HUES48 (cell line): ENCODE measurements at regions not wholly inside any gene's neighbourhood (a gene's known extent, or its start where the extent isn't known, plus 50 kb on each side); places are given as distances from the start of the nearest gene placed in this dataset.

ENCODE experiments used
- H3K27ac ChIP-seq: one replicate; pipeline ENCODE4 v1.7.0; 2013; ENCODE audit warnings: low read depth, low read length, inconsistent platforms
- H3K27me3 ChIP-seq: 2 replicates; pipeline ENCODE4 v1.6.1; 2013; ENCODE audit warnings: mild to moderate bottlenecking, low read length; ENCODE audit not compliant: control insufficient read depth, insufficient read depth
- H3K36me3 ChIP-seq: 2 replicates; pipeline ENCODE4 v1.6.1; 2013; ENCODE audit warnings: low read length; ENCODE audit not compliant: control insufficient read depth, insufficient read depth
- H3K4me1 ChIP-seq: 2 replicates; pipeline ENCODE4 v1.6.1; 2013; ENCODE audit warnings: mild to moderate bottlenecking, low read length; ENCODE audit not compliant: control insufficient read depth, insufficient read depth
- H3K4me3 ChIP-seq: 2 replicates; pipeline ENCODE4 v1.5.1; 2013; ENCODE audit warnings: mild to moderate bottlenecking, low read depth, low read length
- H3K9ac ChIP-seq: 2 replicates; pipeline ENCODE4 v1.6.1; 2013; ENCODE audit warnings: mild to moderate bottlenecking, low read depth, low read length, moderate library complexity
- H3K9me3 ChIP-seq: 2 replicates; pipeline ENCODE4 v1.6.1; 2013; ENCODE audit warnings: low read length; ENCODE audit not compliant: control insufficient read depth, insufficient read depth

- no peaks in the 10 kb centered on the region for H3K4me1 ChIP-seq
- no peak overlapping the region for H3K9ac ChIP-seq
- no peak overlapping the region for H3K4me3 ChIP-seq
- H3K9me3 ChIP-seq = no peaks in the 10 kb centered on the region
- no peak overlapping the region for H3K27ac ChIP-seq
- H3K36me3 ChIP-seq = no peaks in the 10 kb centered on the region
- H3K27me3 ChIP-seq = no peaks in the 10 kb centered on the region
Measured at GRCh38 chr1:29786791-29787732, 550.7 kb downstream of the PTPRU start.

GRCh38 chr1:29786195-29786594 lies 549.9 kb downstream of the PTPRU start:
- no peaks in the 10 kb centered on the region for H3K9me3 ChIP-seq
- no peaks in the 10 kb centered on the region for H3K27me3 ChIP-seq
- no peaks in the 10 kb centered on the region for H3K36me3 ChIP-seq
- H3K4me3 ChIP-seq = no peak overlapping the region
- H3K27ac ChIP-seq = no peak overlapping the region
- no peak overlapping the region for H3K9ac ChIP-seq
- H3K4me1 ChIP-seq = no peaks in the 10 kb centered on the region

- Histone ChIP-seq H3K36me3 (no peaks in the 10 kb centered on the region), H3K4me3 (no peak overlapping the region), H3K9ac (no peak overlapping the region), H3K4me1 (no peaks in the 10 kb centered on the region), H3K9me3 (no peaks in the 10 kb centered on the region), H3K27ac (no peak overlapping the region), H3K27me3 (no peaks in the 10 kb centered on the region)
Measured at GRCh38 chr1:29785554-29785953, 549.2 kb downstream of the PTPRU start.

GRCh38 chr1:29785137-29785527 lies 548.8 kb downstream of the PTPRU start:
- H3K4me1 ChIP-seq = no peaks in the 10 kb centered on the region
- H3K4me3 ChIP-seq = no peak overlapping the region
- no peaks in the 10 kb centered on the region for H3K36me3 ChIP-seq
- H3K27me3 ChIP-seq = no peaks in the 10 kb centered on the region
- no peak overlapping the region for H3K9ac ChIP-seq
- H3K27ac ChIP-seq = no peak overlapping the region
- H3K9me3 ChIP-seq = no peaks in the 10 kb centered on the region

GRCh38 chr1:29784276-29785136 lies 548.2 kb downstream of the PTPRU start:
- no peaks in the 10 kb centered on the region for H3K9me3 ChIP-seq
- no peaks in the 10 kb centered on the region for H3K36me3 ChIP-seq
- no peaks in the 10 kb centered on the region for H3K4me1 ChIP-seq
- H3K27ac ChIP-seq = no peak overlapping the region
- H3K27me3 ChIP-seq = no peaks in the 10 kb centered on the region
- no peak overlapping the region for H3K4me3 ChIP-seq
- H3K9ac ChIP-seq = no peak overlapping the region

GRCh38 chr1:29783508-29784275 lies 547.4 kb downstream of the PTPRU start:
- no peaks in the 10 kb centered on the region for H3K4me1 ChIP-seq
- no peaks in the 10 kb centered on the region for H3K27me3 ChIP-seq
- H3K9me3 ChIP-seq = no peaks in the 10 kb centered on the region
- H3K4me3 ChIP-seq = no peak overlapping the region
- H3K9ac ChIP-seq = no peak overlapping the region
- no peaks in the 10 kb centered on the region for H3K36me3 ChIP-seq
- no peak overlapping the region for H3K27ac ChIP-seq

GRCh38 chr1:29782846-29783507 lies 546.7 kb downstream of the PTPRU start:
- no peaks in the 10 kb centered on the region for H3K9me3 ChIP-seq

GRCh38 chr1:29779146-29779545 lies 542.8 kb downstream of the PTPRU start:
- Histone ChIP-seq H3K36me3 (no peaks in the 10 kb centered on the region), H3K27me3 (no peaks in the 10 kb centered on the region), H3K27ac (no peak overlapping the region), H3K4me3 (no peak overlapping the region), H3K9me3 (no peaks in the 10 kb centered on the region), H3K9ac (no peak overlapping the region), H3K4me1 (no peaks in the 10 kb centered on the region)

More at GRCh38 chr1:29782846-29783507, 546.7 kb downstream of the PTPRU start:
- Histone ChIP-seq H3K36me3 (no peaks in the 10 kb centered on the region), H3K4me1 (no peaks in the 10 kb centered on the region), H3K9ac (no peak overlapping the region), H3K27ac (no peak overlapping the region), H3K4me3 (no peak overlapping the region), H3K27me3 (no peaks in the 10 kb centered on the region)

GRCh38 chr1:29777522-29777921 lies 541.2 kb downstream of the PTPRU start:
- Histone ChIP-seq H3K36me3 (no peaks in the 10 kb centered on the region), H3K27ac (no peak overlapping the region), H3K27me3 (no peaks in the 10 kb centered on the region)

GRCh38 chr1:29774355-29774754 lies 538.0 kb downstream of the PTPRU start:
- Histone ChIP-seq H3K4me3 (no peak overlapping the region), H3K27ac (no peak overlapping the region), H3K27me3 (no peaks in the 10 kb centered on the region), H3K9ac (no peak overlapping the region), H3K9me3 (no peaks in the 10 kb centered on the region; the same call in 1 of the 2 replicates), H3K4me1 (no peaks in the 10 kb centered on the region), H3K36me3 (no peaks in the 10 kb centered on the region)

More at GRCh38 chr1:29777522-29777921, 541.2 kb downstream of the PTPRU start:
- no peaks in the 10 kb centered on the region for H3K4me1 ChIP-seq
- no peak overlapping the region for H3K4me3 ChIP-seq
- H3K9me3 ChIP-seq = no peaks in the 10 kb centered on the region; the same call in 1 of the 2 replicates
- no peak overlapping the region for H3K9ac ChIP-seq
